ENCODE measurements at regions not wholly inside any gene's neighbourhood (a gene's known extent, or its start where the extent isn't known, plus 50 kb on each side); places are given as distances from the start of the nearest gene placed in this dataset.

DNA sequence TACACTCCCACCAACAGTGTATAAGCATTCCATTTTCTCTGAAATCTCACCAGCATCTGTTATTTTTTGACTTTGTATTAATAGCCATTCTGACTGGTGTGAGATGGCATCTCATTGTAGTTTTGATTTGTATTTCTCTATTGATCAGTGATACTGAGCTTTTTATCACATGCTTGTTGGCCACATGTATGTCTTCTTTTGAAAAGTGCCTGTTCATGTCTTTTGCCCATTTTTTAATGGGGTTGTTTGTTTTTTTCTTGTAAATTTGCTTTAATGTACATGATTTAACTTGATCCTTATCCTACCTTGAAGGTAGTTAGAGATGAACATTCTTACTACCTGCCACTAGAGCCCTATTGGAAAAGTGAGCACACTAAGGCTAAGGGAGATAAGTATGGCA is 151.2 kb upstream of the KIF2A start:
- TF ChIP-seq TAF1 (IDR thresholded peaks at IDR 0.05; ENCODE audit: borderline replicate concordance, insufficient read depth, low read length) (no peak), FOXP2 (optimal IDR thresholded peaks at IDR 0.05; ENCODE audit: borderline replicate concordance, extremely low read depth, extremely low read length, insufficient read depth) (no peak), POLR2AphosphoS5 (IDR thresholded peaks at IDR 0.05; ENCODE audit: low read depth, low read length) (no peak), SIN3A (IDR thresholded peaks at IDR 0.05; ENCODE audit: borderline replicate concordance, insufficient read depth, low read length) (no peak)
- TF ChIP-seq, protein P1, sequence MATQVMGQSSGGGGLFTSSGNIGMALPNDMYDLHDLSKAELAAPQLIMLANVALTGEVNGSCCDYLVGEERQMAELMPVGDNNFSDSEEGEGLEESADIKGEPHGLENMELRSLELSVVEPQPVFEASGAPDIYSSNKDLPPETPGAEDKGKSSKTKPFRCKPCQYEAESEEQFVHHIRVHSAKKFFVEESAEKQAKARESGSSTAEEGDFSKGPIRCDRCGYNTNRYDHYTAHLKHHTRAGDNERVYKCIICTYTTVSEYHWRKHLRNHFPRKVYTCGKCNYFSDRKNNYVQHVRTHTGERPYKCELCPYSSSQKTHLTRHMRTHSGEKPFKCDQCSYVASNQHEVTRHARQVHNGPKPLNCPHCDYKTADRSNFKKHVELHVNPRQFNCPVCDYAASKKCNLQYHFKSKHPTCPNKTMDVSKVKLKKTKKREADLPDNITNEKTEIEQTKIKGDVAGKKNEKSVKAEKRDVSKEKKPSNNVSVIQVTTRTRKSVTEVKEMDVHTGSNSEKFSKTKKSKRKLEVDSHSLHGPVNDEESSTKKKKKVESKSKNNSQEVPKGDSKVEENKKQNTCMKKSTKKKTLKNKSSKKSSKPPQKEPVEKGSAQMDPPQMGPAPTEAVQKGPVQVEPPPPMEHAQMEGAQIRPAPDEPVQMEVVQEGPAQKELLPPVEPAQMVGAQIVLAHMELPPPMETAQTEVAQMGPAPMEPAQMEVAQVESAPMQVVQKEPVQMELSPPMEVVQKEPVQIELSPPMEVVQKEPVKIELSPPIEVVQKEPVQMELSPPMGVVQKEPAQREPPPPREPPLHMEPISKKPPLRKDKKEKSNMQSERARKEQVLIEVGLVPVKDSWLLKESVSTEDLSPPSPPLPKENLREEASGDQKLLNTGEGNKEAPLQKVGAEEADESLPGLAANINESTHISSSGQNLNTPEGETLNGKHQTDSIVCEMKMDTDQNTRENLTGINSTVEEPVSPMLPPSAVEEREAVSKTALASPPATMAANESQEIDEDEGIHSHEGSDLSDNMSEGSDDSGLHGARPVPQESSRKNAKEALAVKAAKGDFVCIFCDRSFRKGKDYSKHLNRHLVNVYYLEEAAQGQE (IDR thresholded peaks at IDR 0.05; ENCODE audit: insufficient read depth in 1 of 2, low read depth in 2 of 2, low read length in 2 of 2): no peak

DNA sequence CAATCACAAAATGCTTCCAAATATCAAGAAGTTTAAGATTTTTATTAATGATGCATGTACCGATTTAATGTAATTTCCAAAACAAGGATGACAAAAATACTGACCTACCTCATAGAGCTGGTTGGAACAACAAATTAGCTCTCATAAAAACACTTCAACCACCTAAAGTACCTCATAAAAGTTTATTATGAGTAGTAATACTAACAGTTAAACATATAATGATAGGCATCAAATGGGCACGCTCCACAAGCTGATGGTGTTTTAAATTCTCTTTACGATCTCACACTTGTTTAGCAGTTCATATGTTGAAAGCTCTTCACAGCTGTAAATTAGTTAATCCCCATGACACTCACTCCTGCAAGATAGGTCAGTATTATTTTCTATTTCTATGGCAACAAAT is 150.0 kb upstream of the KIF2A start:
- TF ChIP-seq FOXP2 (optimal IDR thresholded peaks at IDR 0.05; ENCODE audit: borderline replicate concordance, extremely low read depth, extremely low read length, insufficient read depth) (no peak), TAF1 (IDR thresholded peaks at IDR 0.05; ENCODE audit: borderline replicate concordance, insufficient read depth, low read length) (no peak), POLR2AphosphoS5 (IDR thresholded peaks at IDR 0.05; ENCODE audit: low read depth, low read length) (no peak), SIN3A (IDR thresholded peaks at IDR 0.05; ENCODE audit: borderline replicate concordance, insufficient read depth, low read length) (no peak)
- TF ChIP-seq, protein P1 (IDR thresholded peaks at IDR 0.05; ENCODE audit: insufficient read depth in 1 of 2, low read depth in 2 of 2, low read length in 2 of 2): no peak

DNA sequence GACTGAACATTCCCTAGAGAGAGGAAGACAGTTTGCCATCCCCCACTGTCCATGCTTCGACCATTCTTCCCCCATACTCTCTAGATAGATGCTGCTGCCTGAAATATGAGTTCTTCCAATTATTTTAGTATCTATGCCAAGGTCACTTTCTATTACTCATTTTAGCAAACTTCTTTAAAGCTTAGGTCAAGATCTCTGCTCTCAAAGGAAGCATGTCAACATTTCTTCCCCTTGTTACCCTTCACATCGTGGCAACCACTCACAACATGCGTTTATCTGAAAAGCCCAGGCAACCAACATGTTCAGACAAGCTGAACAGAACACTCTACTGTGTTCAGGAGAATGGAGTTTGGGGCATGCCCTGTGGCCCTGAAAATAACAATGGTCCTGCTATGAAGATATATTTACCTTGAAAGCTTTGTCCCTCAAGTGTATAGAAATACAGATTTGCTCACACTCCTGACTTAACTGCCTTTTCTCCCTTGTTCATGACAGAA is 138.4 kb upstream of the KIF2A start:
- TF ChIP-seq SIN3A (IDR thresholded peaks at IDR 0.05; ENCODE audit: borderline replicate concordance, insufficient read depth, low read length) (no peak), POLR2AphosphoS5 (IDR thresholded peaks at IDR 0.05; ENCODE audit: low read depth, low read length) (no peak), FOXP2 (optimal IDR thresholded peaks at IDR 0.05; ENCODE audit: borderline replicate concordance, extremely low read depth, extremely low read length, insufficient read depth) (no peak), TAF1 (IDR thresholded peaks at IDR 0.05; ENCODE audit: borderline replicate concordance, insufficient read depth, low read length) (no peak)
- TF ChIP-seq, protein P1 (IDR thresholded peaks at IDR 0.05; ENCODE audit: insufficient read depth in 1 of 2, low read depth in 2 of 2, low read length in 2 of 2): no peak

DNA sequence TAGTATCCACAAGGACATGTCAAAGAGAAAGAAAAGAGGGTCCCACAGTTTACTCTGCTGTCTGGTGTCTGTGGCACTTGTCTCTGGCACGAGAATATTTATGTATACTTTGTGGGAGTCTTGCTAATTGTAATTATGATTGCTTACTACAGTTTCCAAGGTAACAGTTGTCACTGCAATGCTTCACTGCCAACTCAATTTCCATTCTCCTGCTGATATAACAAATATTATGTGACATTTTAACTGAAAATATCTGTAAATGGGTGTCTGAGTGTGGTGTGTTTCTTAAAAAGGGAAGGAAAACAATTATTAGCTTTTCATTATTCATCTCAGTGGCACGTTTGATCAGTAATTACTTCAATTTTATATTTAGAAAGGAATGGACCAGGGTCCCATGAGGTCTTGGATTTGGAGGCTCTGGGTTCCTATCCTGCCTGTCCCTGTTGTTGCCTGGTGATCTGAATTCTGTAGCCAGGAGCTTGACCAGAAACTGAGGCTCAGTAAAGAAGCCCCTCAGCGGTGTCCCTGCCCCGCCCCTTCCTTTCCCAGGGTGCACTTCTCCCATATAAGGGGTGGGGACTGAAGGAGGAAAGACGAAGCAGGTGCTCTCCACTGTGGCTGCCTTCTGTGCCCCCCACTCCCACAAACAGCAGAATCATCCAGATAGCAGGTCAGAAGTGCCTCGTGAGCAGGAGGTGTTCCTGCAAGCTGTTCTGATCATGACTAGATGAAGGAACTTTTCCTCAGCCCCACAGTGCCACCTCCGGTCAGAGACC is 137.3 kb upstream of the KIF2A start:
- TF ChIP-seq, protein P1 (IDR thresholded peaks at IDR 0.05; ENCODE audit: insufficient read depth in 1 of 2, low read depth in 2 of 2, low read length in 2 of 2): no peak
- no peak for TF ChIP-seq SIN3A (IDR thresholded peaks at IDR 0.05; ENCODE audit: borderline replicate concordance, insufficient read depth, low read length)
- TF ChIP-seq POLR2AphosphoS5 (IDR thresholded peaks at IDR 0.05; ENCODE audit: low read depth, low read length): no peak
- no peak for TF ChIP-seq TAF1 (IDR thresholded peaks at IDR 0.05; ENCODE audit: borderline replicate concordance, insufficient read depth, low read length)
- no peak for TF ChIP-seq FOXP2 (optimal IDR thresholded peaks at IDR 0.05; ENCODE audit: borderline replicate concordance, extremely low read depth, extremely low read length, insufficient read depth)

Measured in PFSK-1 (cell line).